Heart left ventricle (tissue), 16 donors: ENCODE measurements at regions not wholly inside any gene's neighbourhood (a gene's known extent, or its start where the extent isn't known, plus 50 kb on each side); places are given as distances from the start of the nearest gene placed in this dataset.

Experiments used
- ATAC-seq, 4 donors: fragments of 200-7000 bp; cut with Tn5 transposase; one replicate each; pipeline ENCODE4 v1.9.1; 2020 to 2022; ENCODE audit warnings: moderate library complexity in 4 of 4, mild to moderate bottlenecking in 3 of 4, moderate number of reproducible peaks in 1 of 4
- DNase-seq, 5 donors: peaks; one replicate each; pipeline ENCODE4 v3.0.0-alpha.2; 2020
- H3K27ac ChIP-seq, 12 donors: fragments of 200-600 bp; sonication (generic) in 4 of 12; one replicate each; pipeline versions ENCODE4 v1.5.0 to v1.8.0; 2016 to 2022; ENCODE audit warnings: mild to moderate bottlenecking in 2 of 12
- H3K27me3 ChIP-seq, 9 donors: fragments of 200-600 bp; sonication (generic) in 2 of 9; one replicate each; pipeline versions ENCODE4 v1.5.1 to v1.8.0; 2016 to 2022; ENCODE audit warnings: mild to moderate bottlenecking in 3 of 9
- H3K36me3 ChIP-seq, 9 donors: fragments of 200-600 bp; sonication (generic) in 2 of 9; one replicate each; pipeline versions ENCODE4 v1.5.0 to v1.8.0; 2018 to 2022; ENCODE audit warnings: mild to moderate bottlenecking in 2 of 9
- H3K4me1 ChIP-seq, 12 donors: fragments of 200-600 bp; sonication (generic) in 4 of 12; one replicate each; pipeline versions ENCODE4 v1.5.0 to v1.8.0; 2016 to 2022; ENCODE audit warnings: mild to moderate bottlenecking in 3 of 12
- H3K4me3 ChIP-seq, 12 donors: fragments of 200-600 bp; sonication (generic) in 4 of 12; one replicate each; pipeline versions ENCODE4 v1.5.0 to v1.8.0; 2017 to 2022; ENCODE audit warnings: mild to moderate bottlenecking in 9 of 12, moderate library complexity in 4 of 12
- H3K9me3 ChIP-seq, 12 donors: fragments of 200-600 bp; sonication (generic) in 4 of 12; one replicate each; pipeline versions ENCODE4 v1.5.0 to v1.8.0; 2016 to 2022; ENCODE audit warnings: mild to moderate bottlenecking in 1 of 12
- CTCF ChIP-seq, 12 donors: fragments of 200-600 bp; sonication (generic) in 4 of 12; IDR thresholded peaks; one replicate each; pipeline versions ENCODE4 v1.5.0 to v1.8.0; 2018 to 2022; ENCODE audit warnings: antibody characterized with exemption in 12 of 12, mild to moderate bottlenecking in 5 of 12
- POLR2A ChIP-seq, 2 donors: fragments of 450-650 bp; IDR thresholded peaks; one replicate each; pipeline ENCODE4 v1.6.1; 2017; ENCODE audit warnings: antibody characterized with exemption in 2 of 2, mild to moderate bottlenecking in 2 of 2, moderate library complexity in 2 of 2
- WGBS, 4 donors: extraction: QIAGEN DNeasy Blood & Tissue Kit in 2 of 4; methylation state at CpG; one replicate each; pipeline versions ENCODE4 v1.1.5 to v1.1.7; 2013 to 2018; 5-methylcytosine and 5-hydroxymethylcytosine counted together
- intact Hi-C, 10 donors: fragments of 100-400 bp; cut with DNase I; formaldehyde crosslinking; loops; one replicate each; pipeline versions ENCODE4 v1.11.1 to v1.14.2; 2022
- donor health status: ischemic (EF 13 %, LVEDD 7.1; RV severe dilation, severe dysfunction).
- donor health status: healthy with polysubstance abuse.
- donor health status: DM: no; HTN: yes; CAD: no.
- donor health status: DM: no; HTN: no; CAD: no.
- donor health status: ischemic (EF 25% LVEDD 6.9; RV normal size, moderate dysfunction).
- donor health status: ischemic (EF 25% LVEDD 5.7; RV mildly dilated, moderate dysfunction).
- donor health status: healthy.
- donor health status: DM: yes; HTN: yes; CAD: no.
- donor health status: ischemic (EF 35%, LVEDD 5.7; RV mildly dilated, moderate dysfunction).
- donor health status: nonischemic (EF 11% LVEDD 7.7; RV severe dilation, severe dysfunction).
- donor health status: DM: yes; HTN: yes; CAD: no.
- donor health status: PGD.
- donor health status: ischemic (EF 29% LVEDD 5.4; RV normal size, mild dysfunction).
- donor health status: nonischemic (EF 23%, LVEDD 6.1; RV moderate dilation, normal function).

- intact Hi-C loops: no loop called here
- TF ChIP-seq POLR2A (IDR thresholded peaks at IDR 0.05) (no peak), CTCF (IDR thresholded peaks at IDR 0.05) (no peak)
- Histone ChIP-seq H3K27ac (no peak overlapping the region), H3K27me3 (peaks cover 0 to 19% (median 0%) of the 10 kb centered on the region in 9 donors), H3K9me3 (no peaks in the 10 kb centered on the region), H3K4me1 (peaks cover 0 to 3% (median 0%) of the 10 kb centered on the region in 12 donors), H3K36me3 (no peaks in the 10 kb centered on the region), H3K4me3 (no peak overlapping the region)
- ATAC-seq (no peak), DNase-seq (no peak)
- 82 to 90% (median 84%) methylated on average over 8 to 10 of the region's 10 CpGs for WGBS, 4 donors
Measured at GRCh38 chr9:135016876-135017275, 70.6 kb upstream of the OLFM1 start.

- H3K4me1 ChIP-seq: peaks cover 0 to 3% (median 0%) of the 10 kb centered on the region in 12 donors
- intact Hi-C loops: no loop called here
- H3K36me3 ChIP-seq: no peaks in the 10 kb centered on the region
- WGBS, 4 donors: 73 to 77% (median 74%) methylated on average over 4 of the region's 4 CpGs
- H3K27me3 ChIP-seq: peaks cover 0 to 16% (median 0%) of the 10 kb centered on the region in 9 donors
- H3K27ac ChIP-seq: no peak overlapping the region
- ATAC-seq (no peak), DNase-seq (no peak)
- H3K4me3 ChIP-seq: no peak overlapping the region
- no peaks in the 10 kb centered on the region for H3K9me3 ChIP-seq
- TF ChIP-seq POLR2A (IDR thresholded peaks at IDR 0.05): no peak
- no peak for TF ChIP-seq CTCF (IDR thresholded peaks at IDR 0.05)
Measured at GRCh38 chr9:135017899-135018298, 69.6 kb upstream of the OLFM1 start.

GRCh38 chr9:135018306-135018915, 69.1 kb upstream of the OLFM1 start:
- WGBS, 4 donors: 85 to 88% (median 86%) methylated on average over 13 of the region's 13 CpGs
- no peak for ATAC-seq
- H3K27me3 ChIP-seq: peaks cover 0 to 16% (median 0%) of the 10 kb centered on the region in 9 donors
- H3K27ac ChIP-seq: no peak overlapping the region
- no peak for TF ChIP-seq CTCF (IDR thresholded peaks at IDR 0.05)
- TF ChIP-seq POLR2A (IDR thresholded peaks at IDR 0.05): no peak
- no peak for DNase-seq
- H3K9me3 ChIP-seq: no peaks in the 10 kb centered on the region
- no peak overlapping the region for H3K4me3 ChIP-seq
- intact Hi-C loops: no loop called here
- peaks cover 0 to 3% (median 0%) of the 10 kb centered on the region in 12 donors for H3K4me1 ChIP-seq
- H3K36me3 ChIP-seq: no peaks in the 10 kb centered on the region

- ATAC-seq (no peak), DNase-seq (no peak)
- 81 to 93% (median 89%) methylated on average over 5 of the region's 5 CpGs for WGBS, 4 donors
- Histone ChIP-seq H3K9me3 (no peaks in the 10 kb centered on the region), H3K4me3 (no peak overlapping the region), H3K4me1 (peaks cover 0 to 3% (median 0%) of the 10 kb centered on the region in 12 donors), H3K27me3 (peaks cover 0 to 13% (median 0%) of the 10 kb centered on the region in 9 donors), H3K27ac (no peak overlapping the region), H3K36me3 (no peaks in the 10 kb centered on the region)
- TF ChIP-seq POLR2A (IDR thresholded peaks at IDR 0.05) (no peak), CTCF (IDR thresholded peaks at IDR 0.05) (no peak)
- intact Hi-C loops: no loop called here
Measured at GRCh38 chr9:135019224-135019623, 68.2 kb upstream of the OLFM1 start.
